ENCODE measurements at regions not wholly inside any gene's neighbourhood (a gene's known extent, or its start where the extent isn't known, plus 50 kb on each side); places are given as distances from the start of the nearest gene placed in this dataset.

- TF ChIP-seq L3MBTL2 (conservative IDR thresholded peaks at IDR 0.05) (no peak), SUZ12 (IDR thresholded peaks at IDR 0.05) (no peak), BHLHE40 (IDR thresholded peaks at IDR 0.05; ENCODE audit: borderline replicate concordance) (no peak), PKNOX1 (IDR thresholded peaks at IDR 0.05) (no peak), FOXK2 (IDR thresholded peaks at IDR 0.05) (no peak), SP1 (IDR thresholded peaks at IDR 0.05) (no peak), TARDBP (IDR thresholded peaks at IDR 0.05) (no peak), CTBP1 (IDR thresholded peaks at IDR 0.05; ENCODE audit: borderline replicate concordance) (no peak), FOXM1 (IDR thresholded peaks at IDR 0.05; ENCODE audit: borderline replicate concordance) (no peak), ELF4 (IDR thresholded peaks at IDR 0.05) (no peak), LEF1 (IDR thresholded peaks at IDR 0.05; ENCODE audit: borderline replicate concordance) (no peak), ARNT (IDR thresholded peaks at IDR 0.05) (no peak), ZNF384 (IDR thresholded peaks at IDR 0.05) (no peak)
These were observed 393.8 kb downstream of the ZNF385D start for GRCh38 chr3:21357241-21357640.

Measured in HEK293T (cell line).